ENCODE measurements at regions not wholly inside any gene's neighbourhood (a gene's known extent, or its start where the extent isn't known, plus 50 kb on each side); places are given as distances from the start of the nearest gene placed in this dataset.

DNA sequence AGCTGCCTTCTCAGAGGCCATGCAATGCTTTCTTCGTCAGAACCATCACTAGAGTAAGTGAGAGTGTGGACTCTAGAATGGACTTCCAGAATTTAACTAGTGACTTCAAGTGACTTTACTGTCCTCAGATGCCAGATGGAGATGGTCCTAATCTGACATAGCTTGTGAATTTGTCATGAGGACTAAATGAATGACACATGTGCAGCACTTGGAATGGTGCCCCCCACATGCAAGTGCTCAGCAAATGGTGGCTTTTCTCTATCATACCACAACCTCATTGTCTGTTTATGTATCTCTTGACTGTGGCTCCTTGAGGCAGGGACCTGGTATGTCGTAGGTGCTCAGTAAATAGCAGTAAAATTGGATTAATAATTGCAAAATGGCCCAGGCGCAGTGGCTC, 91.6 kb upstream of the STX18 start:
- H3K9me1 ChIP-seq (ENCODE audit: control insufficient read depth, insufficient read depth, low read length) = no peaks in the 10 kb centered on the region
- H3K4me2 ChIP-seq (ENCODE audit: insufficient read depth, low read length) = no peak overlapping the region
- H3K9me3 ChIP-seq (replicated peaks; ENCODE audit: control insufficient read depth, insufficient read depth, low read depth, low read length) = no peaks in the 10 kb centered on the region
- H3K4me1 ChIP-seq (replicated peaks in 1 of 2; ENCODE audit: control insufficient read depth in 2 of 2, insufficient read depth in 2 of 2, low read length in 2 of 2) = no peaks in the 10 kb centered on the region
- FAIRE-seq (no peak), ATAC-seq (no peak), DNase-seq (ENCODE audit: extremely low read depth in 1 of 4, low spot score in 3 of 4) (no peak)
- no peak overlapping the region for H3K27ac ChIP-seq (ENCODE audit: extremely low read depth, low read depth, low read length)
- TF ChIP-seq MAZ (CRISPR knock-in tag; conservative IDR thresholded peaks at IDR 0.05 in 1 of 2, IDR thresholded peaks at IDR 0.05 in 1 of 2) (no peak), PTBP1 (IDR thresholded peaks at IDR 0.05; ENCODE audit: low read depth, low read length) (no peak), RBM39 (optimal IDR thresholded peaks at IDR 0.05; ENCODE audit: low read depth, low read length) (no peak), DPF2 (IDR thresholded peaks at IDR 0.05) (no peak), ETV5 (CRISPR knock-in tag; IDR thresholded peaks at IDR 0.05; ENCODE audit: low read depth) (no peak), SAFB (IDR thresholded peaks at IDR 0.05; ENCODE audit: borderline replicate concordance, low read depth, low read length) (no peak), ZBED1 (IDR thresholded peaks at IDR 0.05) (no peak), MTF1 (CRISPR knock-in tag; IDR thresholded peaks at IDR 0.05; ENCODE audit: borderline replicate concordance) (no peak), SMARCC2 (IDR thresholded peaks at IDR 0.05; ENCODE audit: low read depth) (no peak), TOE1 (IDR thresholded peaks at IDR 0.05; ENCODE audit: borderline replicate concordance) (no peak), TOE1 (CRISPR knock-in tag; IDR thresholded peaks at IDR 0.05; ENCODE audit: borderline replicate concordance, low read depth) (no peak), RBM14 (IDR thresholded peaks at IDR 0.05; ENCODE audit: borderline replicate concordance, insufficient read depth, low read depth, low read length) (no peak), HDAC6 (IDR thresholded peaks at IDR 0.05; ENCODE audit: low read depth, low read length) (no peak), ZNF354B (CRISPR knock-in tag; IDR thresholded peaks at IDR 0.05) (no peak), ZNF263 (CRISPR knock-in tag; IDR thresholded peaks at IDR 0.05; ENCODE audit: borderline replicate concordance) (no peak), NR4A1 (CRISPR knock-in tag; IDR thresholded peaks at IDR 0.05) (no peak), NR4A1 (tag; IDR thresholded peaks at IDR 0.05) (no peak)
- TF ChIP-seq, protein P1, sequence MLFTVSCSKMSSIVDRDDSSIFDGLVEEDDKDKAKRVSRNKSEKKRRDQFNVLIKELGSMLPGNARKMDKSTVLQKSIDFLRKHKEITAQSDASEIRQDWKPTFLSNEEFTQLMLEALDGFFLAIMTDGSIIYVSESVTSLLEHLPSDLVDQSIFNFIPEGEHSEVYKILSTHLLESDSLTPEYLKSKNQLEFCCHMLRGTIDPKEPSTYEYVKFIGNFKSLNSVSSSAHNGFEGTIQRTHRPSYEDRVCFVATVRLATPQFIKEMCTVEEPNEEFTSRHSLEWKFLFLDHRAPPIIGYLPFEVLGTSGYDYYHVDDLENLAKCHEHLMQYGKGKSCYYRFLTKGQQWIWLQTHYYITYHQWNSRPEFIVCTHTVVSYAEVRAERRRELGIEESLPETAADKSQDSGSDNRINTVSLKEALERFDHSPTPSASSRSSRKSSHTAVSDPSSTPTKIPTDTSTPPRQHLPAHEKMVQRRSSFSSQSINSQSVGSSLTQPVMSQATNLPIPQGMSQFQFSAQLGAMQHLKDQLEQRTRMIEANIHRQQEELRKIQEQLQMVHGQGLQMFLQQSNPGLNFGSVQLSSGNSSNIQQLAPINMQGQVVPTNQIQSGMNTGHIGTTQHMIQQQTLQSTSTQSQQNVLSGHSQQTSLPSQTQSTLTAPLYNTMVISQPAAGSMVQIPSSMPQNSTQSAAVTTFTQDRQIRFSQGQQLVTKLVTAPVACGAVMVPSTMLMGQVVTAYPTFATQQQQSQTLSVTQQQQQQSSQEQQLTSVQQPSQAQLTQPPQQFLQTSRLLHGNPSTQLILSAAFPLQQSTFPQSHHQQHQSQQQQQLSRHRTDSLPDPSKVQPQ (CRISPR knock-in tag; IDR thresholded peaks at IDR 0.05; ENCODE audit: borderline replicate concordance) = no peak
- TF ChIP-seq, protein P2, sequence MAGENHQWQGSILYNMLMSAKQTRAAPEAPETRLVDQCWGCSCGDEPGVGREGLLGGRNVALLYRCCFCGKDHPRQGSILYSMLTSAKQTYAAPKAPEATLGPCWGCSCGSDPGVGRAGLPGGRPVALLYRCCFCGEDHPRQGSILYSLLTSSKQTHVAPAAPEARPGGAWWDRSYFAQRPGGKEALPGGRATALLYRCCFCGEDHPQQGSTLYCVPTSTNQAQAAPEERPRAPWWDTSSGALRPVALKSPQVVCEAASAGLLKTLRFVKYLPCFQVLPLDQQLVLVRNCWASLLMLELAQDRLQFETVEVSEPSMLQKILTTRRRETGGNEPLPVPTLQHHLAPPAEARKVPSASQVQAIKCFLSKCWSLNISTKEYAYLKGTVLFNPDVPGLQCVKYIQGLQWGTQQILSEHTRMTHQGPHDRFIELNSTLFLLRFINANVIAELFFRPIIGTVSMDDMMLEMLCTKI (IDR thresholded peaks at IDR 0.05; ENCODE audit: partially characterized antibody) = no peak
- peaks cover 4 to 13% of the 10 kb centered on the region in 2 experiments; a peak in 3 of 5 replicates for H3K27me3 ChIP-seq (ENCODE audit: control insufficient read depth in 2 of 2, insufficient read depth in 2 of 2, low read length in 2 of 2)
- BruUV-seq (replicated peaks) = no TSS peak
- POLR2A ChIA-PET = no interaction called here
- no peaks in the 10 kb centered on the region for H3K79me2 ChIP-seq (ENCODE audit: control insufficient read depth, insufficient read depth, low read length)
- CTCF ChIA-PET (ENCODE audit: low intra/inter-chr PET ratio) = no interaction called here
- no peak overlapping the region for H2AFZ ChIP-seq (ENCODE audit: low read depth, low read length)
- H3K36me3 ChIP-seq (ENCODE audit: control insufficient read depth, insufficient read depth, low read length) = no peaks in the 10 kb centered on the region
- in situ Hi-C loops (cut with MboI) (no loop called here), intact Hi-C loops (cut with micrococcal nuclease) (no loop called here)
- H3K4me3 ChIP-seq = no peak overlapping the region
- no peak overlapping the region for H3K9ac ChIP-seq (ENCODE audit: insufficient read depth in 1 of 2, low read depth in 2 of 2, low read length in 2 of 2)
- 4% methylated on average over 3 of the region's 3 CpGs for WGBS (ENCODE audit: insufficient coverage, low coverage, missing lambda C conversion rate)
- 0 out of 2 replicates have a peak, but pooled peaks cover 4% of the 10 kb centered on the region for H4K20me1 ChIP-seq (replicated peaks; ENCODE audit: control insufficient read depth, insufficient read depth, low read length)

Data from K562 (cell line).